ENCODE measurements at regions not wholly inside any gene's neighbourhood (a gene's known extent, or its start where the extent isn't known, plus 50 kb on each side); places are given as distances from the start of the nearest gene placed in this dataset.

- Histone ChIP-seq H3K56ac (replicated peaks; ENCODE audit: insufficient read length, low read depth, low read length) (no peak overlapping the region), H2BK12ac (ENCODE audit: low read depth, low read length) (no peak overlapping the region), H3K14ac (ENCODE audit: insufficient read length) (no peak overlapping the region), H3K27ac (ENCODE audit: low read depth, low read length) (no peak overlapping the region), H2BK5ac (ENCODE audit: low read depth, low read length) (no peak overlapping the region), H3K9ac (replicated peaks in 1 of 4; ENCODE audit: extremely low read depth in 1 of 4, low read depth in 3 of 4, low read length in 3 of 4) (no peak overlapping the region), H3K23me2 (ENCODE audit: low read depth, low read length) (no peaks in the 10 kb centered on the region), H3K4ac (replicated peaks; ENCODE audit: insufficient read length, low read depth, low read length) (no peak overlapping the region), H3K79me2 (ENCODE audit: control insufficient read depth in 1 of 2, insufficient read depth in 2 of 2, low read length in 2 of 2) (no peaks in the 10 kb centered on the region), H3K4me3 (ENCODE audit: extremely low read depth in 1 of 4, insufficient read depth in 2 of 4, low read depth in 3 of 4, low read length in 4 of 4) (no peak overlapping the region), H4K5ac (ENCODE audit: insufficient read length, low read depth, low read length) (no peak overlapping the region), H2BK20ac (ENCODE audit: low read length) (no peak overlapping the region), H3K79me1 (ENCODE audit: low read depth, low read length) (no peaks in the 10 kb centered on the region), H3K4me2 (ENCODE audit: insufficient read depth in 1 of 2, low read depth in 2 of 2, low read length in 2 of 2) (no peak overlapping the region), H2AK5ac (ENCODE audit: low read depth, low read length) (no peak overlapping the region), H4K8ac (ENCODE audit: extremely low read depth, insufficient read depth, low read length) (no peak overlapping the region), H2BK15ac (ENCODE audit: low read length) (no peak overlapping the region), H4K20me1 (replicated peaks in 1 of 2; ENCODE audit: control insufficient read depth in 1 of 2, insufficient read depth in 2 of 2, low read length in 2 of 2) (no peaks in the 10 kb centered on the region), H3K23ac (ENCODE audit: insufficient read length) (no peak overlapping the region), H3K4me1 (replicated peaks in 1 of 4; ENCODE audit: control insufficient read depth in 3 of 4, insufficient read depth in 4 of 4, low read length in 3 of 4) (no peaks in the 10 kb centered on the region; a peak in 1 of 7 replicates), H4K91ac (replicated peaks; ENCODE audit: insufficient read length, low read length) (no peak overlapping the region), H2AFZ (ENCODE audit: low read length) (no peak overlapping the region; the same call in 1 of the 2 replicates), H2BK120ac (replicated peaks; ENCODE audit: low read depth, low read length) (no peak overlapping the region), H3K18ac (ENCODE audit: extremely low read depth, low read length) (no peak overlapping the region), H3K9me3 (ENCODE audit: insufficient read depth in 2 of 2, low read depth in 1 of 2, low read length in 1 of 2) (0 out of 4 replicates have a peak, but pooled peaks cover 0 to 2% of the 10 kb centered on the region in 2 experiments), H3K27me3 (replicated peaks in 1 of 4; ENCODE audit: control insufficient read depth in 3 of 4, extremely low read depth in 1 of 4, insufficient read depth in 3 of 4, low read length in 3 of 4) (no peaks in the 10 kb centered on the region), H3K36me3 (ENCODE audit: control insufficient read depth in 2 of 4, insufficient read depth in 4 of 4, low read length in 3 of 4) (no peaks in the 10 kb centered on the region)
- no peak for DNase-seq (ENCODE audit: low read depth in 1 of 2, low spot score in 2 of 2)
- POLR2A ChIA-PET (ENCODE audit: partially characterized antibody), result no interaction called here
- no peak for FAIRE-seq
- CTCF ChIA-PET (ENCODE audit: partially characterized antibody), result interaction anchor here (1.1 to 4.5 kb wide), 2 partner anchors 11 to 268 kb away, joined by 3 to 21 read pairs; no protein-coding TSS in a partner anchor
- TF ChIP-seq JUND (IDR thresholded peaks at IDR 0.05; ENCODE audit: low read length) (no peak), CBX8 (IDR thresholded peaks at IDR 0.05; ENCODE audit: borderline replicate concordance, low read depth, low read length) (no peak), BRCA1 (IDR thresholded peaks at IDR 0.05; ENCODE audit: low read depth, low read length) (no peak), TAF1 (IDR thresholded peaks at IDR 0.05; ENCODE audit: low read depth, low read length) (no peak), GABPA (IDR thresholded peaks at IDR 0.05; ENCODE audit: borderline replicate concordance, insufficient read depth, low read length) (no peak), CHD1 (IDR thresholded peaks at IDR 0.05; ENCODE audit: low read depth, low read length) (no peak), SAP30 (IDR thresholded peaks at IDR 0.05; ENCODE audit: insufficient read depth, insufficient replicate concordance, low read length) (no peak)
These were observed 361.1 kb downstream of the MCTP2 start for GRCh38 chr15:94592495-94592894.

Data from H1 (cell line).